Progenitor cell of endocrine pancreas (in vitro differentiated cells): ENCODE measurements at regions not wholly inside any gene's neighbourhood (a gene's known extent, or its start where the extent isn't known, plus 50 kb on each side); places are given as distances from the start of the nearest gene placed in this dataset.

Experiments used
- DNase-seq: peaks from one replicate; pipeline ENCODE4 v3.0.0; 2021; ENCODE audit warnings: low spot score; ENCODE audit not compliant: unreplicated experiment
- H3K27ac Mint-ChIP-seq: 2 replicates; pipeline ENCODE4 v1.8.0; 2021; ENCODE audit warnings: mild to moderate bottlenecking, moderate library complexity, mixed read lengths
- H3K27me3 Mint-ChIP-seq: 2 replicates; pipeline ENCODE4 v1.8.0; 2021; ENCODE audit warnings: mixed read lengths
- H3K36me3 Mint-ChIP-seq: 2 replicates; pipeline ENCODE4 v1.8.0; 2022; ENCODE audit warnings: mixed read lengths; ENCODE audit not compliant: insufficient read depth
- H3K4me1 Mint-ChIP-seq: 2 replicates; pipeline ENCODE4 v1.8.0; 2021; ENCODE audit warnings: low read depth, mixed read lengths
- H3K4me3 Mint-ChIP-seq: 2 replicates; pipeline ENCODE4 v1.8.0; 2021; ENCODE audit warnings: low read depth, mild to moderate bottlenecking, moderate library complexity, mixed read lengths
- H3K9me3 Mint-ChIP-seq: 2 replicates; pipeline ENCODE4 v1.8.0; 2021; ENCODE audit warnings: low read depth, mixed read lengths
- TF ChIP-seq, protein P1 (sequence below): fragments of 200-600 bp; sonication (generic); IDR thresholded peaks from one replicate; pipeline ENCODE4 v1.5.0; 2021; ENCODE audit warnings: antibody characterized with exemption, mild to moderate bottlenecking; ENCODE audit not compliant: unreplicated experiment

DNA sequence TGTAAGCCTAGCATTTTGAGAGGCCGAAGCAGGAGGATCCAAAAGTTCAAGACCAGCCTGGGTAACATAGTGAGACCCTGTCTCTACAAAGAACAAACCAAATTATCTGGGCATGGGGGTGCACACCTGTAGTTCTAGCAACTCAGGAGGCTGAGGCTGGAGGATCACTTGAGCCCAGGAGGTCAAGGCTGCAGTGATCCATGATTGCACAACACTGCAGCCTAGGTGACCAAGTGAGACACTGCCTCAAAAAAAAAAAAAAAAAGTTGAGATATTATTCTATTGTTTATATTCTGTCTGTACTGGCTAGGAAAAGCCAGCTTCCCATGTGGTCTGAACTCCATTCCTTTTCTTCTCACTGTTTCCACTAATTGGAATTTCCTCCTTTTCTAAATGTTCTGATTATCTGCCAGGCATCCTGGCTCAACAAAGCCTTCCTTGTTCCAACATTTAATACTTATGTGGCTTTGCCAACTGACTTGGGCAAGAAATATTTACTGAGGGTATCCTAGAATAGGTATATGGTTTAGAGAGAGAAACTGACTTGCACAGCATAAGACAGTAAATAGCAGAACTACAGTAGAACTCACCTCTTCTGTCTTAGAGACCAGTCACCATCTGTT is 175.2 kb upstream of the ADAMTS3 start:
- Mint-ChIP-seq H3K4me3 (no peak overlapping the region), H3K27ac (no peak overlapping the region), H3K9me3 (peaks cover 3% of the 10 kb centered on the region), H3K36me3 (no peaks in the 10 kb centered on the region), H3K4me1 (no peaks in the 10 kb centered on the region), H3K27me3 (no peaks in the 10 kb centered on the region)
- DNase-seq = no peak
- TF ChIP-seq, protein P1, sequence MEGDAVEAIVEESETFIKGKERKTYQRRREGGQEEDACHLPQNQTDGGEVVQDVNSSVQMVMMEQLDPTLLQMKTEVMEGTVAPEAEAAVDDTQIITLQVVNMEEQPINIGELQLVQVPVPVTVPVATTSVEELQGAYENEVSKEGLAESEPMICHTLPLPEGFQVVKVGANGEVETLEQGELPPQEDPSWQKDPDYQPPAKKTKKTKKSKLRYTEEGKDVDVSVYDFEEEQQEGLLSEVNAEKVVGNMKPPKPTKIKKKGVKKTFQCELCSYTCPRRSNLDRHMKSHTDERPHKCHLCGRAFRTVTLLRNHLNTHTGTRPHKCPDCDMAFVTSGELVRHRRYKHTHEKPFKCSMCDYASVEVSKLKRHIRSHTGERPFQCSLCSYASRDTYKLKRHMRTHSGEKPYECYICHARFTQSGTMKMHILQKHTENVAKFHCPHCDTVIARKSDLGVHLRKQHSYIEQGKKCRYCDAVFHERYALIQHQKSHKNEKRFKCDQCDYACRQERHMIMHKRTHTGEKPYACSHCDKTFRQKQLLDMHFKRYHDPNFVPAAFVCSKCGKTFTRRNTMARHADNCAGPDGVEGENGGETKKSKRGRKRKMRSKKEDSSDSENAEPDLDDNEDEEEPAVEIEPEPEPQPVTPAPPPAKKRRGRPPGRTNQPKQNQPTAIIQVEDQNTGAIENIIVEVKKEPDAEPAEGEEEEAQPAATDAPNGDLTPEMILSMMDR = no peak

GRCh38 chr4:72743078-72743477 is 174.1 kb upstream of the ADAMTS3 start:
- H3K4me3 Mint-ChIP-seq = no peak overlapping the region
- no peak for DNase-seq
- no peak overlapping the region for H3K27ac Mint-ChIP-seq

DNA sequence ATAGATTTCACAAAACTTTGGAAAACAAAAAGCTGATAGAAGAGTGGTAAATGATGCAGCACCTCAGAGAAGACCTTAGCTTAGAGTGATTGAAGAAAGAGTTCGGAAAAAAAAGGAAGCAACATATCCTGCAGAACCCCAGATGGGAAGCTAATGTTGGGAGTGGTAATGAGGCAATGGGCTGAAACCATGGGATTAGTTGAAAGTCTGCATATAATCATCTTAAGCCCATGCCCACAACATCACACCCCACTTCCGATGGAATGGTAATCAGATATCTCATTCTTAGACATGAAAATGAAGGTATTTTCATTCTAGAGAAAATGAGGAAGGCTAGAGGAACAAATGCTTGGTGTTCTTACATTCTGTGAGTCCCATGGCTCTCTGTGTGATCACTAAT is 146.3 kb upstream of the ADAMTS3 start:
- Mint-ChIP-seq H3K4me3 (no peak overlapping the region), H3K27me3 (no peaks in the 10 kb centered on the region), H3K36me3 (no peaks in the 10 kb centered on the region), H3K4me1 (peaks cover 6% of the 10 kb centered on the region), H3K27ac (no peak overlapping the region), H3K9me3 (no peaks in the 10 kb centered on the region)
- TF ChIP-seq, protein P1 = no peak
- DNase-seq = no peak

More at GRCh38 chr4:72743078-72743477, 174.1 kb upstream of the ADAMTS3 start:
- Mint-ChIP-seq H3K9me3 (peaks cover 3% of the 10 kb centered on the region), H3K36me3 (no peaks in the 10 kb centered on the region), H3K4me1 (no peaks in the 10 kb centered on the region), H3K27me3 (no peaks in the 10 kb centered on the region)
- TF ChIP-seq, protein P1 = no peak

DNA sequence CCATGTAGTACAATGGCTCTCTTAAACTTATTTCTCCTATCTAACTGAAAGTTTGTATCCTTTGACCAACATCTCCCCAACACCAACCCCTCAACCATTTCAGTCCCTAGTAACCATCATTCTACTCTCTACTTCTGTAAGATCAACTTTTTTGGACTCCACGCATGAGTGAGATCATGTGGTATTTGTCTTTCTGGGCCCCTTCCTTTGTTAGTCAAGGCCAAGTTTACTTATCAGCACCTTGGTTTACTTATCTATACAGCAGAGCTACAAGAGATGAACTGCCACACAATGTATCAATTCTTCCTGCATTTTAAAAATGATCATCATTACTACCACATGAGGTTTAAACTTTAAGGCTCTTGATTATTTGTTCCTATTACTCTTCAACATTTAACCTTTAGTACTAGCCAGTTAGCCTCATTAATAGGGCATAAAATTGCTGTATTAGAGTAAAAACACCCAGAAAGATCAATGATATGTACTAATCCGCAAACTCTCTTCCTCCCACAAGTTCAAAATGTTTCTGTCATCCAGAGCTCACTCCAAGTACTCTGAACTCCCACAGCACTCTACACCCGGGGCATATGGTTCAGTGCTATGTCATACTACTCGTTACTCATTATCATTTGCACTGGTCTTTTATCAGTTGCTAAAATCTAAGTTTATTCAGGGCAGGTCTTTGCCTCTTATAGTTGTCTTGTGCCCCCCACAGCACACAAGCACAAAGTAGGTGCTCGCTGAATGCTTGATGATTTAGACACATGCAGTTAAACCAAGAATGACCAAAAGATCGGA is 145.7 kb upstream of the ADAMTS3 start:
- Mint-ChIP-seq H3K36me3 (no peaks in the 10 kb centered on the region), H3K27me3 (no peaks in the 10 kb centered on the region), H3K4me1 (peaks cover 6% of the 10 kb centered on the region), H3K4me3 (no peak overlapping the region), H3K27ac (no peak overlapping the region), H3K9me3 (no peaks in the 10 kb centered on the region)
- DNase-seq = no peak
- TF ChIP-seq, protein P1 = no peak

DNA sequence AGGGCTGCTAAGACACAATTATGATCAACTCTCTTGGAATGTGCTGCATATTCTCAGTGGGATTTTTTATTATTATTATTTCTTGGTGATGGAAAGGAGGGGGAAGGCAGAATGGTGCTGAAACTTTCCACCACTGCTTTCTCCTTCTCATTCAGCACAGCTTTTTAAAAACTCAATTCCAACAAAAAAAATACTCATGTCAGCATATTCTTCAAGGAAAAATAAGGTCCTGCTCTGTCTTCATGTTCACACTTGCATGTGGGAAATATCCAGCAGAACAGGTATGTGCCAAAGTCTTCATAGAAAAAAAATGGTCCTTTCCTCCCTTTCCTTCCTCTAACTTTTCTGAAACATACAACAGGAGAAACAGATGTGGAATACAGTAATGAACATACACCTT is 144.0 kb upstream of the ADAMTS3 start:
- TF ChIP-seq, protein P1 = no peak
- Mint-ChIP-seq H3K27ac (no peak overlapping the region), H3K9me3 (no peaks in the 10 kb centered on the region), H3K4me1 (peaks cover 6% of the 10 kb centered on the region), H3K4me3 (no peak overlapping the region), H3K27me3 (no peaks in the 10 kb centered on the region), H3K36me3 (no peaks in the 10 kb centered on the region)
- no peak for DNase-seq
